ENCODE measurements at regions not wholly inside any gene's neighbourhood (a gene's known extent, or its start where the extent isn't known, plus 50 kb on each side); places are given as distances from the start of the nearest gene placed in this dataset.

- intact Hi-C loops (cut with DNase I) = no loop called here
- no peak for DNase-seq (ENCODE audit: low spot score)
Observed at GRCh38 chr13:84902243-84902642, 897.0 kb downstream of the SLITRK6 start.

- DNase-seq (ENCODE audit: low spot score) = no peak
- intact Hi-C loops (cut with DNase I) = loop anchor here in 1 of 2 donors (10.0 kb wide), 1 partner anchor 909 kb away; no protein-coding TSS in a partner anchor
Observed at GRCh38 chr13:84896128-84896527, 903.1 kb downstream of the SLITRK6 start.

- DNase-seq (ENCODE audit: low spot score) = no peak
- intact Hi-C loops (cut with DNase I) = loop anchor here in 1 of 2 donors (10.0 kb wide), 1 partner anchor 910 kb away; no protein-coding TSS in a partner anchor
Observed at GRCh38 chr13:84894749-84895148, 904.5 kb downstream of the SLITRK6 start.

- DNase-seq (ENCODE audit: low spot score) = no peak
- intact Hi-C loops (cut with DNase I) = no loop called here
Observed at GRCh38 chr13:84885868-84886267, 913.4 kb downstream of the SLITRK6 start.

- DNase-seq (ENCODE audit: low spot score) = no peak
- intact Hi-C loops (cut with DNase I) = no loop called here
Observed at GRCh38 chr13:84873951-84874350, 925.3 kb downstream of the SLITRK6 start.

- no peak for DNase-seq (ENCODE audit: low spot score)
- intact Hi-C loops (cut with DNase I) = no loop called here
Observed at GRCh38 chr13:84870190-84870589, 929.0 kb downstream of the SLITRK6 start.

- DNase-seq (ENCODE audit: low spot score) = no peak
- intact Hi-C loops (cut with DNase I) = no loop called here
Observed at GRCh38 chr13:84867246-84867645, 932.0 kb downstream of the SLITRK6 start.

DNA sequence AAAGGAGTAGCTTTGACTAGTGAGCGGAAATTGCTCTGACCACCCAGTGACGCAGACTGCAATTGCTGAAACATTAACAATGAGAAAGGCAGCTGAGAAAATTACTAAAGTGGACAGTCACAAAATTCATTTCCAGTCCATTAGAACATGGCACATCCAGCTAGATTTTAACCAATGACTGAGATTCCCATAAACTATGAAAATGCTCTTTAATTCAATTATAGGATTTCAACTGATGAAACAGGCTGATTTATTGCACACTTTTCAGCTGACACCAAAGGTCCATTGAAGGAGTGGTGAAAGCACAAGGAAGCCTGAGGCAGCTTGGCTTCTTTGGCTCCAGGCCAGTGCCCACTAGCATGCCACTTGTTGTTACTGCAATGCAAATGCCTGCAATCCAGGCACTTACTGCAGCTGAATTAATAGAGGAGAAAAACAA lies 933.4 kb downstream of the SLITRK6 start:
- DNase-seq (ENCODE audit: low spot score) = no peak
- intact Hi-C loops (cut with DNase I) = no loop called here

- no peak for DNase-seq (ENCODE audit: low spot score)
- intact Hi-C loops (cut with DNase I) = no loop called here
Observed at GRCh38 chr13:84864341-84864740, 934.9 kb downstream of the SLITRK6 start.

DNA sequence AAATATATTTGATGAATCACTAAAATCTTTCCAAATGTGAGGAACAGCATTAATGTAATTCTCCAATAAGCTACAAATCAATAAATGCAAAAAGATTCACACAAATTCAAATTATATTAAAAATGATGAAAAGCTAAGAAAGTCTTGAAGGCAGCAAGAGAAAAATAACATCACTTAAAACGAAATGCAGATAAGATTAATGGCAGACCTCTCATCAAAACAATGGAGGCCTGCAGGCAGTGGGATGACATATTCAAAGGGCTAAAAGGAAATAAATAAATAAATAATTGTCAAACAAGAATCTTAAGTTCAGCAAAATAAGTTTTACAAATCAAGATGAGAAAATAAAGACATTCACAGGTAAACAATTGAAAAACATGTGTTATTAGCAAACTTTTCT lies 952.1 kb downstream of the SLITRK6 start:
- intact Hi-C loops (cut with DNase I) = no loop called here
- no peak for DNase-seq (ENCODE audit: low spot score)

DNA sequence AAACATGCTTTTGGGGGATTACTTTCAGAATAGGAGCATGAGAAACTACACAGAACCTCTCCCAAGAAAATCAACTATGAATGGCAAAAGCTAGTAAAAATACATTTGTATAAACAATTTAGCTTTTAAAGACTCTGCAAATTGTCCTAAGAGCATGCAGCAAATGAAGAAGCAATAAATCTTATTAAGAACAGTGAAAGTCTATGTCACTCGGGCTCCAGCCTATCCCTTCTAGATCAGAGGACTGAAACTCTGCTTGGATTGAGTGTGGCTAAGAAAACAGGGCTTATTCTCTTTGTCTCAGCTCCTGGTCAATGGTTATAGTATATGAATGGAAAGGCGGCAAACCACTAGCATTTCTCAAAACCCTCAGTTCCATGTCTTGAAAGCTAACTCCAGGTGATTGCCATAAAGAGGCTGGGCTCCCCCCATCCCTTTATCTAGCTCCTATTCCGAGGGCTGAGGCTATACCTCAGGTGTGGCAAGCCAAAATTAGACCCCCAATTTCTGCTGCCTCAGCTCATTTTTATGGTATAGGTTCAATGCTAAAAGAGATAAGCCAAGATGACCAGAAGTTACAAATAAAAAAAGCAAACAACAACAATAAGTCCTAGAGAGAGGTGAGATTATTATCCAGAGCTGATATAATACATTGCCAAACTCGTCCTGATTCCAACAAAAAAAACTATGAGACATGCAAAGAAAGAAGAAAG lies 953.2 kb downstream of the SLITRK6 start:
- no peak for DNase-seq (ENCODE audit: low spot score)
- intact Hi-C loops (cut with DNase I) = no loop called here

DNA sequence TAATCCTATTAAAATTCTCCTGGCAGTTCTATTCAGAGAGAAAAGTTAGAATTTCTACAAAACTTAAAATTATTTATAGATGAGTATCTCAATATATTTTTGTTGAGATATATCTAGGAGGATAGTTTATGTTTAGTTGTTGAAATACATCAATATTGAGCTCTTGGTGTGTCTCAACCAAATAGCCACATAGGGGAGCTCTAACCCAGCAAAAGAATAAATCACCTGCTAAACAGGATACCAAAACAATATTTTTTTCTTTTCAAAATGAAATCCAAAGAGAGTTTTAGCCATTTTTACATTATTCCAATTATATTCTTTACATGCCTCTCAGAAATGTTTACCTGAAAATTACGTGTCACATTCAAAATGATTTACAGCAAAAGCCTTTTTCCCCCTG lies 954.7 kb downstream of the SLITRK6 start:
- no peak for DNase-seq (ENCODE audit: low spot score)
- intact Hi-C loops (cut with DNase I) = no loop called here

- no peak for DNase-seq (ENCODE audit: low spot score)
- intact Hi-C loops (cut with DNase I) = no loop called here
Observed at GRCh38 chr13:84843368-84843767, 955.9 kb downstream of the SLITRK6 start.

- intact Hi-C loops (cut with DNase I) = loop anchor here in 1 of 2 donors (10.0 kb wide), 1 partner anchor 1819 kb away; no protein-coding TSS in a partner anchor
- no peak for DNase-seq (ENCODE audit: low spot score)
Observed at GRCh38 chr13:84834201-84834600, 951.9 kb upstream of the SLITRK1 start.

DNA sequence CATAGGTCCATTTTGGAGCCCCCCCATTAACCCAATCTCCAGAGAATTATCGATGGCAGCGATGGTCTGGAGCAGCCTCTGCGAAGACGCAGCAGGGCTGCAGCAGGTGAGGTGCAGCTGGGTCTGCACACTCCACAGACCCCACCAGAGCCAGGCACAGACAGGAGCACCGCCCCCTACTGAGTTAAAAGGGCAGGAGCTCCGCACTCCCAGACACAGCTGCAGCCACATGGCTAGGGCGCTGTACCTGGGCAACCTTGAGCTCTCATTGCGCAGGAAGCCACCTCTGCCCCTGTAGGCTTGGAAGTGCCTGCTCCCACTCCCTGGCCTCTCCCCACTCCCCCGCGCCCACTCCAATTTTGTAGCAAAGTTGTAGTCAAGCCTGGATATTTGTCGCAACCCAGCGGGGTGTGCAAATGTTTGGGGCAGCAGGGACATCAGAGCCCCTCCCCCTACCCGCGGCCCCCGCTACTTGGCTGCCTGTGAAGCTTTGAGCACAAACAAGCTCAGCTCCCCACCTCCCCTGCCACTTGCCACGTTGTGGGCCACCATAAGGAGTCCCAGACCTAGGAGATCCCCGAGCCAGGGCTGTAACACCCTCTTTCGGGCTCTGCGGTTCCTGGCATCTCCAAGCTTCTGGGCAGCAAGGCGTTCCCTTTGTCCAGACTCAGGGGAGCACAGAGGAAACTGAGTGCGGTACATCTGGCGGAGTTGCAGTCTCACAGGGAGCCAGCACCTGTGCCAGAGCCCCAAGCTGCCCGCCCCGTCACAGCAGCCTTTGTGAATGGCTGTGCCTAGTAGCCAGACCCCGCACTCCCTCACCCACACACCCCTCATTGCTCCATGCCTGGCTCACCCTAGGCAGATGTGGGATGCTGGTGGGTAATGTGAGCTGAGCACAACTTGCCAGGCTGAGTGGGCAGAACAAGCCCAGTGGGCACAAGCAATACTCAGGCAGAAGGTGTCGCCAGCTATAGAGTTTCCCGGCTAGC lies 949.7 kb upstream of the SLITRK1 start:
- no peak for DNase-seq (ENCODE audit: low spot score)
- intact Hi-C loops (cut with DNase I) = loop anchor here in 1 of 2 donors (10.0 kb wide), 1 partner anchor 1817 kb away; no protein-coding TSS in a partner anchor

DNA sequence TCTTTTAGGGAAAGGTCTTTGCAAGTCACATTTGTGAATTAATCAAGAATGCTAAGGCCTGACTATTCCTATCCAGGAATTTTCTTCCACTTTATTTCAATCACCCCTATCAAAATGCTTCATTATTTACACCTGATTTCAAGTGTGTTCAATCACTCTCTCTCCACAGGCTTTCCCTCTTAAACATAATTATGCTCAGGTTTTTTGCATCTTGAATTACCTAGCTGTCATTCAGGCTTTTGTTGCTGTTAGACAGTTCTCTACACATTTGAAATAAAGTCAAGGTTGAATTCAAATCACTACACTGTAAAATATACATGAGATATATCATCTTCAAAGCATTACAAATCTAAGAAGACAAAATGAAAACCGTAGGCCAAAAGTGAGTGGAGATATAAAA lies 941.3 kb upstream of the SLITRK1 start:
- intact Hi-C loops (cut with DNase I) = no loop called here

GRCh38 chr13:84821261-84821660 lies 939.0 kb upstream of the SLITRK1 start:
- intact Hi-C loops (cut with DNase I) = no loop called here
- DNase-seq (ENCODE audit: low spot score) = no peak

More for the DNA sequence above, 941.3 kb upstream of the SLITRK1 start:
- DNase-seq (ENCODE audit: low spot score) = no peak

DNA sequence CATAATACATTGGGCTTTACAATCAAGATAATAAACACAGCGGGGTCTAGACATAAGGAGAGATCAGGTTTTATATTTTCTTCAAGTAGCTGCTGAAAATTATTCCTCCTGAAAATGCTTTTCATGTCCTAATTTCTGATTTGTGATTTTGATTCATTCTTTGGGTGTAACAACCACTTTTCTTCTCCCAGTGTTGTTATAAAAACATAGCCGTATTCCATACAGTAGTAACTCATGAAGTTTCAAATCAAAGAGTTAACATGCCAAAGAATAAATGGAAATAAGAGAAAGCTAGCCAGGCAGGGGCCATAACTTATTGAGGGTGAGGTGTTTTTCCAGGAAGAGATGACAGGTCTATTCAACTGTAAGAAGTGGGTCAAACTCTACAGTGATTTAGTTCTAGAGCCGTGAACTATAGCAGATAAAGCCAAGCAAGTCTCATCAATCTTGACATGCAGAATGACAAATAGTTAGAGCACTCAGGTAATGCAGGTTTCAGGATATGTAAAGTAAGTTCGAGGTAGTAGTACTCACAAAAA lies 934.4 kb upstream of the SLITRK1 start:
- no peak for DNase-seq (ENCODE audit: low spot score)
- intact Hi-C loops (cut with DNase I) = no loop called here

DNA sequence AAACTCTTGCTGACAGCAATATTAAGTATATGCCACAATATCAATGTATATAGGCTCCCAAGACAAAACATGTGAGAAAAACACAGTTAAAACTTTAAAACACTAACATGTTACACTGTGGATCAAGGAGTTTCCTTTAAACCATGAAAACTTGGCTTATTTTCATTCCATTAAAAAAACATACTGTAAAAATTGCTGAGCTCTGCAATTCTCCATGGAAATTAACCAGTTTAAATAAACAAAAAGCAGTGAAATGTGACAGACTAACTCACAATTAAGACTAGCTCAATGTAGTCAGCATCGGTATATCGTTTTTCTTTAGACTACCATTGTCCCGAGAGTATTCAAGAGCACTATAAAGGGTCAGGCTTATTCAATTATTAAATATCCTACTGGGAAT lies 930.5 kb upstream of the SLITRK1 start:
- no peak for DNase-seq (ENCODE audit: low spot score)
- intact Hi-C loops (cut with DNase I) = no loop called here

GRCh38 chr13:84812078-84812477 lies 929.8 kb upstream of the SLITRK1 start:
- no peak for DNase-seq (ENCODE audit: low spot score)
- intact Hi-C loops (cut with DNase I) = no loop called here

Data from posterior vena cava (tissue), 2 donors.